ENCODE measurements at regions not wholly inside any gene's neighbourhood (a gene's known extent, or its start where the extent isn't known, plus 50 kb on each side); places are given as distances from the start of the nearest gene placed in this dataset.
"Not testable (repeated sequence)": the region's sequence is repeated elsewhere in the genome, so short reads cannot be mapped to it uniquely, and the experiment has no call there.

DNA sequence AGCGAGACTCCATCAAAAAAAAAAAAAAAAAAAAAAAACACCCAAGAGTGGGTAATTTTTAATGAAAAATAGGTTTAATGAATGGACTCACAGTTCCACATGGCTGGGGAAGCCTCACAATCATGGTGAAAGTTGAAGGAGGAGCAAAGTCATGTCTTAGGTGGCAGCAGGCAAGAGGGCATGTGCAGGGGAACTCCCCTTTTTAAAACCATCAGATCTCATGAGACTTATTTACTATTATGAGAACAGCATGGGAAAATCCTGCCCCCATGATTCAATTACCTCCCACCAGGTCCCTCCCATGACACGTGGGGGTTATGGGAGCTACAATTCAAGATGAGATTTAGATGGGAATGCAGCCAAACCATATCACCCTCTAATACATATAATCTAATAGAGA lies 454.6 kb upstream of the PTGER4 start:
- DNase-seq; H3K9me3 Mint-ChIP-seq; H3K27me3 Mint-ChIP-seq; CTCF ChIA-PET; H3K27ac Mint-ChIP-seq; H3K27me3 ChIP-seq (replicated peaks in 1 of 2; ENCODE audit: control insufficient read depth in 2 of 2, extremely low read depth in 1 of 2, insufficient read depth in 2 of 2, low read length in 1 of 2); H3K4me1 ChIP-seq (ENCODE audit: control insufficient read depth in 1 of 2, extremely low read depth in 1 of 2, insufficient read depth in 2 of 2, low read length in 2 of 2); H3K27ac ChIP-seq (ENCODE audit: low read length); ATAC-seq (replicated peaks in 1 of 4); H3K4me3 Mint-ChIP-seq; H3K36me3 ChIP-seq (ENCODE audit: control insufficient read depth in 2 of 2, extremely low read depth in 1 of 2, insufficient read depth in 1 of 2, low read length in 1 of 2); H3K36me3 Mint-ChIP-seq; H3K9me3 ChIP-seq; H3K4me3 ChIP-seq (ENCODE audit: control insufficient read depth in 1 of 2, extremely low read depth in 1 of 2, low read length in 1 of 2): not testable (repeated sequence)
- no CpG with 5 or more reads among the region's 2 CpGs for WGBS (ENCODE audit: insufficient coverage)
- H3K4me1 Mint-ChIP-seq, result peaks cover 9 to 15% (median 15%) of the 10 kb centered on the region in 3 donors
- POLR2A ChIA-PET, result interaction anchor here in 1 of 2 donors (0.6 kb wide), 1 partner anchor 15 kb away, joined by 3 read pairs; no protein-coding TSS in a partner anchor

DNA sequence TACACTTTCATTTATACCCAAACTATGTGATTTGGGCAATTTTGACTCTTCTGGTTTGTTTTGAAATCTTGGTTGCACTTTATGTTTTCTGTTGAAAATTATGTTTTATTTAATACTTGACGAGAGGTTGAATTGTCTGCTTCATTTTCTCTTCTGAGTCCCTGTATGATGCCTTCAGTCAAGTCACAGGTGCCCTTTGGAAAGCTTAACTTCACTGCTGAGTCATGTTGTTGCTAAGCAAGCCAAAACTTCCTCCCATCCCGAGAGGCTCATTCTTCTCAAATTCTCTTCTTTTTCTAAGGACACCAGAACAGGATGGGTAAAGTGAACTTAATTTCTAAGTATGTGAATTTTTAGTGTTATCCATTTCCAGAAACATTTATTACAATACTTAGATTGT lies 455.3 kb upstream of the PTGER4 start:
- CTCF ChIA-PET, result no interaction called here
- H3K4me1 ChIP-seq (ENCODE audit: control insufficient read depth in 1 of 2, extremely low read depth in 1 of 2, insufficient read depth in 2 of 2, low read length in 2 of 2), result no peaks in the 10 kb centered on the region
- no peak overlapping the region for H3K4me3 ChIP-seq (ENCODE audit: control insufficient read depth in 1 of 2, extremely low read depth in 1 of 2, low read length in 1 of 2)
- H3K9me3 ChIP-seq, result no peaks in the 10 kb centered on the region
- peak overlapping the region in 1 of 3 donors; percentile 21 for H3K4me3 Mint-ChIP-seq
- ATAC-seq (replicated peaks in 1 of 4) (no peak), DNase-seq (no peak)
- no peaks in the 10 kb centered on the region for H3K36me3 Mint-ChIP-seq
- WGBS (ENCODE audit: insufficient coverage), result no CpG with 5 or more reads among the region's 2 CpGs
- H3K27ac Mint-ChIP-seq, result no peak overlapping the region
- H3K9me3 Mint-ChIP-seq, result no peaks in the 10 kb centered on the region
- peaks cover 0 to 2% of the 10 kb centered on the region in 2 experiments for H3K27me3 ChIP-seq (replicated peaks in 1 of 2; ENCODE audit: control insufficient read depth in 2 of 2, extremely low read depth in 1 of 2, insufficient read depth in 2 of 2, low read length in 1 of 2)
- no peaks in the 10 kb centered on the region for H3K36me3 ChIP-seq (ENCODE audit: control insufficient read depth in 2 of 2, extremely low read depth in 1 of 2, insufficient read depth in 1 of 2, low read length in 1 of 2)
- POLR2A ChIA-PET, result no interaction called here
- no peak overlapping the region for H3K27ac ChIP-seq (ENCODE audit: low read length)
- peaks cover 9 to 17% (median 17%) of the 10 kb centered on the region in 3 donors for H3K4me1 Mint-ChIP-seq
- H3K27me3 Mint-ChIP-seq, result peaks cover 0 to 4% of the 10 kb centered on the region in 2 donors

DNA sequence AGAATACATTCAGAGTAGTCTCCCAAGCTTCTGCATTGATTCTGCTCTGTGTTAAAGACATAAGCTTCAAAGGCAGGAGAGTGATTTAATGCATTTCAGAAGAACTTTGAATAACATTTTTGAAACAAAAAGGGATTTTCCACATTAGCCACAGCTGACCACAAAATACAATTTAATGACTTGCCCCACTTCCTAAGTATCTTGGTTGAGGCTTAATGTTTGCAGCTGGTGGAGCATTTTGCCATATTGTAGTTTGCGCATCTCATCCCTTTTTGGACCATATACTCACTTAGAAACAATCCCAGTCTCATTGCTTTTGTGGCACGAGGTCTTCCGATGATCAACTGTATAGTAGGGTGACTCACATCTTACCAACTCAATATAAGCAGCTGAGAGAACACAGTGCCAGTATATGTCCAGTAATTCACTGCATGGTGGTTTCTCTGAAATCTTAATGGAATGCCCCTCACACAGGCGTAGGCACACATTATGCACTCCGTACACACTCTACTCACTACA lies 455.8 kb upstream of the PTGER4 start:
- H3K27me3 ChIP-seq (replicated peaks in 1 of 2; ENCODE audit: control insufficient read depth in 2 of 2, extremely low read depth in 1 of 2, insufficient read depth in 2 of 2, low read length in 1 of 2), result peaks cover 0 to 2% of the 10 kb centered on the region in 2 experiments
- peaks cover 0 to 4% of the 10 kb centered on the region in 2 donors for H3K27me3 Mint-ChIP-seq
- DNase-seq (peak in 2 of 35 experiments; percentile 3 to 46), ATAC-seq (replicated peaks in 1 of 4) (peak in 2 of 4 experiments; percentile 41 to 54)
- H3K4me3 Mint-ChIP-seq, result peak overlapping the region in 1 of 3 donors; percentile 21
- no peaks in the 10 kb centered on the region for H3K4me1 ChIP-seq (ENCODE audit: control insufficient read depth in 1 of 2, extremely low read depth in 1 of 2, insufficient read depth in 2 of 2, low read length in 2 of 2)
- ChIA-PET CTCF (no interaction called here), POLR2A (no interaction called here)
- H3K27ac ChIP-seq (ENCODE audit: low read length), result no peak overlapping the region
- no peaks in the 10 kb centered on the region for H3K36me3 Mint-ChIP-seq
- no peak overlapping the region for H3K27ac Mint-ChIP-seq
- no peaks in the 10 kb centered on the region for H3K36me3 ChIP-seq (ENCODE audit: control insufficient read depth in 2 of 2, extremely low read depth in 1 of 2, insufficient read depth in 1 of 2, low read length in 1 of 2)
- no peaks in the 10 kb centered on the region for H3K9me3 Mint-ChIP-seq
- H3K4me1 Mint-ChIP-seq, result peaks cover 9 to 17% (median 17%) of the 10 kb centered on the region in 3 donors
- whole genome bisulfite sequencing (ENCODE audit: insufficient coverage), result no CpG with 5 or more reads among the region's 5 CpGs
- H3K4me3 ChIP-seq (ENCODE audit: control insufficient read depth in 1 of 2, extremely low read depth in 1 of 2, low read length in 1 of 2), result no peak overlapping the region
- H3K9me3 ChIP-seq, result no peaks in the 10 kb centered on the region

DNA sequence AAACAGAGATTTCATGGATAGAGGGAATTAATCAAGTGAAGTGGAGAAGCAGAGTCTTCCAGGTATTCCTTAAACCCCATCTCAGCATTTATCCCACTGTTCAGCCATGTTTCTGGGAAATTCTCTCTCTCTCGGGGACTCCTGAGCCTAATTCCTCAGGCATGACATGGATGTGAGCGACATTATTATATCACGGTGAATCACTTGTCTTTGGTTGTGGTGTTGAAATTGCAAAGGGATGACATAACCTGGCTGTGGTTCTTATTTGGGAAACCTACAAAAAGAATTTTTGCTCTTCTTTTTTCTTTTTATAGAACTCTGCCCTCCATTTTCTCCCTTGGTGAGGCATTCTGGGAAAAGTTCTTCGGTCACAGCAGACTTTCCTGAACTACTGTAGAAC lies 457.9 kb upstream of the PTGER4 start:
- H3K36me3 Mint-ChIP-seq, result no peaks in the 10 kb centered on the region
- WGBS (ENCODE audit: insufficient coverage), result no CpG with 5 or more reads among the region's 4 CpGs
- DNase-seq (no peak), ATAC-seq (replicated peaks in 1 of 4) (no peak)
- POLR2A ChIA-PET, result no interaction called here
- Histone ChIP-seq H3K4me3 (ENCODE audit: control insufficient read depth in 1 of 2, extremely low read depth in 1 of 2, low read length in 1 of 2) (no peak overlapping the region), H3K9me3 (no peaks in the 10 kb centered on the region), H3K27me3 (replicated peaks in 1 of 2; ENCODE audit: control insufficient read depth in 2 of 2, extremely low read depth in 1 of 2, insufficient read depth in 2 of 2, low read length in 1 of 2) (peaks cover 0 to 2% of the 10 kb centered on the region in 2 experiments), H3K36me3 (ENCODE audit: control insufficient read depth in 2 of 2, extremely low read depth in 1 of 2, insufficient read depth in 1 of 2, low read length in 1 of 2) (no peaks in the 10 kb centered on the region), H3K4me1 (ENCODE audit: control insufficient read depth in 1 of 2, extremely low read depth in 1 of 2, insufficient read depth in 2 of 2, low read length in 2 of 2) (no peaks in the 10 kb centered on the region), H3K27ac (ENCODE audit: low read length) (no peak overlapping the region)
- peaks cover 0 to 3% (median 0%) of the 10 kb centered on the region in 3 donors for H3K9me3 Mint-ChIP-seq
- H3K4me1 Mint-ChIP-seq, result peaks cover 13 to 27% (median 21%) of the 10 kb centered on the region in 3 donors
- no peak overlapping the region for H3K4me3 Mint-ChIP-seq
- peaks cover 0 to 4% of the 10 kb centered on the region in 2 donors for H3K27me3 Mint-ChIP-seq
- H3K27ac Mint-ChIP-seq, result no peak overlapping the region
- CTCF ChIA-PET, result no interaction called here

DNA sequence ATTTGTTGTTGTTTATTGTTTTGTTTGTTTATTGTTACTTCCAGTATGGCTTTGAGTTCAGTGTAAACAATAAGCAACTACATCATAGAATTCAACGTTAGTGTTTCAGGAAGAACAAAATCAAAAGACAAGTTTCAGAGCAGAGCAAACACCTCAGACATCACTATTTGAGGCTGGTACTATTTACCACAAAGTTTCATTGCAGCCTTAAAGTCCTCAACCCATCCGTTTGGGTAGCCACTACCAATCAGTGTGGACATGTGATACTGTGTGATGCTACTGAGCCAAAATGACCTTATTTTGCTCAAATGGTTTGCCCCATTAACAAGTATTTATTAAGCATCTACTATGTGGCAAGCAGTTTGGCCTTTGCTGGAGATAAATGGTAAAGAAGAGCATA lies 458.5 kb upstream of the PTGER4 start:
- Mint-ChIP-seq H3K4me3 (no peak overlapping the region), H3K36me3 (no peaks in the 10 kb centered on the region), H3K4me1 (peaks cover 13 to 27% (median 21%) of the 10 kb centered on the region in 3 donors), H3K27me3 (peaks cover 0 to 4% of the 10 kb centered on the region in 2 donors), H3K9me3 (peaks cover 0 to 3% (median 0%) of the 10 kb centered on the region in 3 donors), H3K27ac (no peak overlapping the region)
- POLR2A ChIA-PET, result no interaction called here
- WGBS (ENCODE audit: insufficient coverage), result no CpG with 5 or more reads among the region's 2 CpGs
- H3K4me3 ChIP-seq (ENCODE audit: control insufficient read depth in 1 of 2, extremely low read depth in 1 of 2, low read length in 1 of 2), result no peak overlapping the region
- H3K9me3 ChIP-seq, result no peaks in the 10 kb centered on the region
- no peaks in the 10 kb centered on the region for H3K36me3 ChIP-seq (ENCODE audit: control insufficient read depth in 2 of 2, extremely low read depth in 1 of 2, insufficient read depth in 1 of 2, low read length in 1 of 2)
- ATAC-seq (replicated peaks in 1 of 4) (no peak), DNase-seq (no peak)
- no peak overlapping the region for H3K27ac ChIP-seq (ENCODE audit: low read length)
- CTCF ChIA-PET, result no interaction called here
- peaks cover 0 to 2% of the 10 kb centered on the region in 2 experiments for H3K27me3 ChIP-seq (replicated peaks in 1 of 2; ENCODE audit: control insufficient read depth in 2 of 2, extremely low read depth in 1 of 2, insufficient read depth in 2 of 2, low read length in 1 of 2)
- H3K4me1 ChIP-seq (ENCODE audit: control insufficient read depth in 1 of 2, extremely low read depth in 1 of 2, insufficient read depth in 2 of 2, low read length in 2 of 2), result no peaks in the 10 kb centered on the region

DNA sequence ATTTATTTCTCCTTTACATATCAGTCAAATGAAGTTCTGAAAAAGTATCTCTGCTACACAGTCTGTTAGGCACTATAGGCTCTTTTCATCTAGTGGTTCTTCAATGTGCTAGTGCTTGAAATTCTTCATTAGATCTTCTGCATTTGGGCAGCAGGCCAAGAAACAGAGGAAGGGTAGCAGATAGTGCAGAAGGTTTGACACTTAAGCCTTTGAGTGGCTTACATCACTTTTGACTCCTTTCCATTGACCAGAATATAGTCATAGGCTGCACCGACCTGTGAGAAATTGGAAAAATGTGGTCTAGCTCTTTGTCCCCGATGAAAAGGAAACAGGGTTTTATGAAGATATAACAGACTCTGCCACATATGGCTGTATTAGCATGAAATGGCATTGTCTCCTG lies 459.5 kb upstream of the PTGER4 start:
- CTCF ChIA-PET, result no interaction called here
- Histone ChIP-seq H3K27me3 (replicated peaks in 1 of 2; ENCODE audit: control insufficient read depth in 2 of 2, extremely low read depth in 1 of 2, insufficient read depth in 2 of 2, low read length in 1 of 2) (peaks cover 0 to 2% of the 10 kb centered on the region in 2 experiments), H3K9me3 (no peaks in the 10 kb centered on the region), H3K4me1 (ENCODE audit: control insufficient read depth in 1 of 2, extremely low read depth in 1 of 2, insufficient read depth in 2 of 2, low read length in 2 of 2) (no peaks in the 10 kb centered on the region), H3K36me3 (ENCODE audit: control insufficient read depth in 2 of 2, extremely low read depth in 1 of 2, insufficient read depth in 1 of 2, low read length in 1 of 2) (no peaks in the 10 kb centered on the region), H3K4me3 (ENCODE audit: control insufficient read depth in 1 of 2, extremely low read depth in 1 of 2, low read length in 1 of 2) (no peak overlapping the region), H3K27ac (ENCODE audit: low read length) (no peak overlapping the region)
- H3K36me3 Mint-ChIP-seq, result no peaks in the 10 kb centered on the region
- peaks cover 0 to 4% of the 10 kb centered on the region in 2 donors for H3K27me3 Mint-ChIP-seq
- H3K9me3 Mint-ChIP-seq, result peaks cover 0 to 3% (median 0%) of the 10 kb centered on the region in 3 donors
- WGBS (ENCODE audit: insufficient coverage), result 54% methylated on average over 2 of the region's 2 CpGs
- POLR2A ChIA-PET, result interaction anchor here in 1 of 2 donors (0.6 kb wide), 1 partner anchor 26 kb away, joined by 3 read pairs; no protein-coding TSS in a partner anchor
- no peak overlapping the region for H3K4me3 Mint-ChIP-seq
- ATAC-seq (replicated peaks in 1 of 4) (no peak), DNase-seq (peak in 2 of 35 experiments; percentile 1 to 13)
- no peak overlapping the region for H3K27ac Mint-ChIP-seq
- peaks cover 13 to 27% (median 21%) of the 10 kb centered on the region in 3 donors for H3K4me1 Mint-ChIP-seq

Data from T-cell (primary cell).